ENCODE measurements at regions not wholly inside any gene's neighbourhood (a gene's known extent, or its start where the extent isn't known, plus 50 kb on each side); places are given as distances from the start of the nearest gene placed in this dataset.
"Not testable (repeated sequence)": the region's sequence is repeated elsewhere in the genome, so short reads cannot be mapped to it uniquely, and the experiment has no call there.

GRCh38 chr13:50509771-50510441 is 333.6 kb downstream of the DLEU7 start:
- no peaks in the 10 kb centered on the region for H3K36me3 ChIP-seq

GRCh38 chr13:50510885-50511545 is 332.5 kb downstream of the DLEU7 start:
- H3K9me3 ChIP-seq; H3K4me3 ChIP-seq; H3K36me3 ChIP-seq; DNase-seq; intact Hi-C loops (cut with DNase I; ENCODE audit: low total_unique reads); H3K27me3 ChIP-seq: not testable (repeated sequence)
- Histone ChIP-seq H3K4me1 (peaks cover 9 to 26% (median 19%) of the 10 kb centered on the region in 4 donors), H3K27ac (peak overlapping the region in 1 of 5 donors; percentile 78)
- WGBS, 5 donors: 0 to 50% (median 3%) methylated on average over 1 of the region's 1 CpG

More at GRCh38 chr13:50509771-50510441, 333.6 kb downstream of the DLEU7 start:
- no peak for DNase-seq
- WGBS, 5 donors: 74 to 93% (median 91%) methylated on average over 2 of the region's 2 CpGs
- Histone ChIP-seq H3K4me1 (peaks cover 9 to 26% (median 19%) of the 10 kb centered on the region in 4 donors), H3K27me3 (no peaks in the 10 kb centered on the region), H3K27ac (no peak overlapping the region), H3K4me3 (no peak overlapping the region), H3K9me3 (peaks cover 0 to 5% (median 2%) of the 10 kb centered on the region in 4 donors)
- intact Hi-C loops (cut with DNase I; ENCODE audit: low total_unique reads): no loop called here
- TF ChIP-seq POLR2A (IDR thresholded peaks at IDR 0.05) (no peak), POLR2AphosphoS5 (IDR thresholded peaks at IDR 0.05) (no peak), CTCF (IDR thresholded peaks at IDR 0.05) (no peak), EP300 (IDR thresholded peaks at IDR 0.05) (no peak)

- TF ChIP-seq CTCF (IDR thresholded peaks at IDR 0.05) (no peak), POLR2A (IDR thresholded peaks at IDR 0.05) (no peak), POLR2AphosphoS5 (IDR thresholded peaks at IDR 0.05) (no peak), EP300 (IDR thresholded peaks at IDR 0.05) (no peak)
- peaks cover 9 to 26% (median 19%) of the 10 kb centered on the region in 4 donors for H3K4me1 ChIP-seq
- H3K36me3 ChIP-seq: no peaks in the 10 kb centered on the region
- H3K9me3 ChIP-seq: peaks cover 0 to 5% (median 2%) of the 10 kb centered on the region in 4 donors
- peak overlapping the region; percentile 48 to 80 (median 72) for H3K27ac ChIP-seq
- H3K4me3 ChIP-seq: peak overlapping the region in 2 of 4 donors; percentile 32
- H3K27me3 ChIP-seq: no peaks in the 10 kb centered on the region
- peak in 1 of 2 donors; percentile 30 for DNase-seq
- 66 to 77% (median 70%) methylated on average over 4 of the region's 4 CpGs for WGBS, 5 donors
- intact Hi-C loops (cut with DNase I; ENCODE audit: low total_unique reads): no loop called here
Observed at GRCh38 chr13:50511877-50512341, 331.6 kb downstream of the DLEU7 start.

DNA sequence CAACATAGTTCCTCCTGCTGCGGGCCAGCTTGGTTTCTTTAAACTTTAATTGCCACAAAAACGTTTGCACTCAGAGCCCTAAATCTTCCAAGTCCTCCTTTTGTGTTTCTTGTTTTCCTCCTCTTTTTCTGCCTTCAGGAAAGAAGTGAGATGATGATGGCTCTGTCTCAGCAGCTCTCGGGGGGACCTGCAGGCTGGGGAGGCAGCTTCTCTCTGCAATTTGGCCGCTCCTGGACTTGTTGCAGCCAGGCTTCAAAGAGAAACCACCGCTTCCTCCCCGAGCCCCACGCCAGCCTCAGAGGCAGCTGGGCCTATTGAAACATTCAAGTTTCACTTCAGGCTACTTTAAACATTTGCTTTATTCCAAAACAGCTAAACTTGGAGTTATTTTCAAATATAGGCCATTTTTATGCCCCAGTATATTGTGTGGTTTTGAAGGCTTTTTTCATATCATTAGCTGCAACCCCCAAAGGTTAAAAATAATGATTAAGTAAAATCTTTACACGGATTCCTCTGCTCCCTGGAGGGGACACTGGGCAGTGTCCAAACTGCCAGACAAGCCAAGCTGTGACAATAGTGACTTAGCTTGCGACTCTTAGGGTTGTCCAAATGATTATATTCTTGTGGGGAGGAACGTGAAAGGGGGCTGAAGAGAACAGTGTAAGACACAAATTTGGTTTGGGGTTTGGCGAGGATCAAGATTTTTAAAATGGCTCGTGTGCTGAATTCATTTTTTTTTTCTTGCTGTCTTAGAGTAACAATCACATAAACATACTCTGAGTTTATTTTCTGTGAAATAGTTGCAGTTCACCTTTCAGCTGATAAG is 330.8 kb downstream of the DLEU7 start:
- Histone ChIP-seq H3K9me3 (peaks cover 0 to 5% (median 2%) of the 10 kb centered on the region in 4 donors), H3K4me3 (peak overlapping the region; percentile 24 to 32 (median 32)), H3K27me3 (no peaks in the 10 kb centered on the region), H3K36me3 (no peaks in the 10 kb centered on the region), H3K27ac (peak overlapping the region; percentile 65 to 80 (median 72)), H3K4me1 (peaks cover 9 to 26% (median 19%) of the 10 kb centered on the region in 4 donors)
- peak; percentile 77 to 85 for DNase-seq
- TF ChIP-seq CTCF (IDR thresholded peaks at IDR 0.05): no peak
- TF ChIP-seq POLR2AphosphoS5 (IDR thresholded peaks at IDR 0.05): no peak
- no peak for TF ChIP-seq EP300 (IDR thresholded peaks at IDR 0.05)
- TF ChIP-seq POLR2A (IDR thresholded peaks at IDR 0.05): no peak
- intact Hi-C loops (cut with DNase I; ENCODE audit: low total_unique reads): no loop called here
- 6 to 16% (median 16%) methylated on average over 12 of the region's 12 CpGs for WGBS, 5 donors
